ENCODE measurements at regions not wholly inside any gene's neighbourhood (a gene's known extent, or its start where the extent isn't known, plus 50 kb on each side); places are given as distances from the start of the nearest gene placed in this dataset.

- Histone ChIP-seq H3K27me3 (no peaks in the 10 kb centered on the region), H3K27ac (no peak overlapping the region), H3K36me3 (no peaks in the 10 kb centered on the region), H3K9me3 (no peaks in the 10 kb centered on the region), H3K4me3 (no peak overlapping the region), H3K4me1 (no peaks in the 10 kb centered on the region)
- DNase-seq = no peak
- no peak for TF ChIP-seq CTCF (IDR thresholded peaks at IDR 0.05)
- no peak for TF ChIP-seq POLR2A (IDR thresholded peaks at IDR 0.05)
- intact Hi-C loops (cut with DNase I; ENCODE audit: low total_unique reads) = no loop called here
These were observed 261.2 kb upstream of the NR5A2 start for GRCh38 chr1:199766218-199766792.

GRCh38 chr1:199767700-199768099 is 259.8 kb upstream of the NR5A2 start:
- Histone ChIP-seq H3K9me3 (no peaks in the 10 kb centered on the region), H3K27ac (no peak overlapping the region), H3K4me1 (no peaks in the 10 kb centered on the region), H3K27me3 (no peaks in the 10 kb centered on the region), H3K36me3 (no peaks in the 10 kb centered on the region), H3K4me3 (no peak overlapping the region)
- DNase-seq = no peak
- TF ChIP-seq POLR2A (IDR thresholded peaks at IDR 0.05) (no peak), CTCF (IDR thresholded peaks at IDR 0.05) (no peak)
- intact Hi-C loops (cut with DNase I; ENCODE audit: low total_unique reads) = no loop called here

- no peak for DNase-seq
- intact Hi-C loops (cut with DNase I; ENCODE audit: low total_unique reads) = no loop called here
- Histone ChIP-seq H3K4me1 (no peaks in the 10 kb centered on the region), H3K27ac (no peak overlapping the region), H3K4me3 (no peak overlapping the region), H3K27me3 (no peaks in the 10 kb centered on the region), H3K36me3 (no peaks in the 10 kb centered on the region), H3K9me3 (no peaks in the 10 kb centered on the region)
- TF ChIP-seq POLR2A (IDR thresholded peaks at IDR 0.05) (no peak), CTCF (IDR thresholded peaks at IDR 0.05) (no peak)
These were observed 252.9 kb upstream of the NR5A2 start for GRCh38 chr1:199774433-199775089.

GRCh38 chr1:199776768-199777497 is 250.6 kb upstream of the NR5A2 start:
- H3K27me3 ChIP-seq = no peaks in the 10 kb centered on the region
- no peaks in the 10 kb centered on the region for H3K9me3 ChIP-seq
- TF ChIP-seq CTCF (IDR thresholded peaks at IDR 0.05) (no peak), POLR2A (IDR thresholded peaks at IDR 0.05) (no peak)
- no peak overlapping the region for H3K4me3 ChIP-seq
- no peak for DNase-seq
- intact Hi-C loops (cut with DNase I; ENCODE audit: low total_unique reads) = no loop called here
- H3K36me3 ChIP-seq = no peaks in the 10 kb centered on the region
- H3K4me1 ChIP-seq = no peaks in the 10 kb centered on the region
- no peak overlapping the region for H3K27ac ChIP-seq

GRCh38 chr1:199778324-199778955 is 249.1 kb upstream of the NR5A2 start:
- intact Hi-C loops (cut with DNase I; ENCODE audit: low total_unique reads) = no loop called here
- Histone ChIP-seq H3K9me3 (no peaks in the 10 kb centered on the region), H3K4me1 (no peaks in the 10 kb centered on the region), H3K4me3 (no peak overlapping the region), H3K36me3 (no peaks in the 10 kb centered on the region), H3K27ac (no peak overlapping the region), H3K27me3 (no peaks in the 10 kb centered on the region)
- TF ChIP-seq POLR2A (IDR thresholded peaks at IDR 0.05) = no peak
- TF ChIP-seq CTCF (IDR thresholded peaks at IDR 0.05) = no peak
- DNase-seq = no peak
